ENCODE measurements at regions not wholly inside any gene's neighbourhood (a gene's known extent, or its start where the extent isn't known, plus 50 kb on each side); places are given as distances from the start of the nearest gene placed in this dataset.
"Not testable (repeated sequence)": the region's sequence is repeated elsewhere in the genome, so short reads cannot be mapped to it uniquely, and the experiment has no call there.

GRCh38 chr2:76247006-76247405 lies 536.3 kb upstream of the GCFC2 start:
- DNase-seq: no peak

GRCh38 chr2:76211991-76212985 lies 501.6 kb upstream of the GCFC2 start:
- DNase-seq: no peak

GRCh38 chr2:76210551-76210950 lies 499.8 kb upstream of the GCFC2 start:
- DNase-seq: no peak

- DNase-seq: no peak
Measured at GRCh38 chr2:76204048-76204447, 493.3 kb upstream of the GCFC2 start.

- DNase-seq: no peak
Measured at GRCh38 chr2:76202866-76203265, 492.2 kb upstream of the GCFC2 start.

GRCh38 chr2:76197842-76198448 lies 487.2 kb upstream of the GCFC2 start:
- DNase-seq: peak in 1 of 4 experiments; percentile 2

GRCh38 chr2:76197428-76197827 lies 486.7 kb upstream of the GCFC2 start:
- no peak for DNase-seq

GRCh38 chr2:76194031-76194775 lies 483.5 kb upstream of the GCFC2 start:
- no peak for DNase-seq

- no peak for DNase-seq
Measured at GRCh38 chr2:76193089-76193488, 482.4 kb upstream of the GCFC2 start.

GRCh38 chr2:76188334-76189008 lies 477.8 kb upstream of the GCFC2 start:
- no peak for DNase-seq

- no peak for DNase-seq
Measured at GRCh38 chr2:76187415-76187814, 476.7 kb upstream of the GCFC2 start.

- no peak for DNase-seq
Measured at GRCh38 chr2:76180676-76181075, 470.0 kb upstream of the GCFC2 start.

- DNase-seq: no peak
Measured at GRCh38 chr2:76178610-76179009, 467.9 kb upstream of the GCFC2 start.

GRCh38 chr2:76175295-76175694 lies 464.6 kb upstream of the GCFC2 start:
- no peak for DNase-seq

GRCh38 chr2:76174505-76174904 lies 463.8 kb upstream of the GCFC2 start:
- DNase-seq: no peak

- DNase-seq: not testable (repeated sequence)
Measured at GRCh38 chr2:76173206-76173605, 462.5 kb upstream of the GCFC2 start.

GRCh38 chr2:76172154-76172595 lies 461.5 kb upstream of the GCFC2 start:
- not testable (repeated sequence) for DNase-seq

GRCh38 chr2:76170856-76171255 lies 460.1 kb upstream of the GCFC2 start:
- DNase-seq: no peak

GRCh38 chr2:76170009-76170384 lies 459.3 kb upstream of the GCFC2 start:
- DNase-seq: no peak

GRCh38 chr2:76169276-76170008 lies 458.7 kb upstream of the GCFC2 start:
- DNase-seq: no peak

GRCh38 chr2:76163860-76164259 lies 453.1 kb upstream of the GCFC2 start:
- DNase-seq: no peak

- no peak for DNase-seq
Measured at GRCh38 chr2:76160670-76161069, 450.0 kb upstream of the GCFC2 start.

Measured in activated CD4-positive, CD25-positive, alpha-beta regulatory T cell (primary cell).